ENCODE measurements at regions not wholly inside any gene's neighbourhood (a gene's known extent, or its start where the extent isn't known, plus 50 kb on each side); places are given as distances from the start of the nearest gene placed in this dataset.
A peak's percentile ranks its signal among the peaks of the same experiment; 100 is the strongest.

GRCh38 chr5:8641786-8642505 is 773.0 kb downstream of the MTRR start:
- DNase-seq = no peak
- ATAC-seq = no peak
- intact Hi-C loops (cut with micrococcal nuclease) = no loop called here

GRCh38 chr5:8644377-8644776 is 775.4 kb downstream of the MTRR start:
- no peak for ATAC-seq
- intact Hi-C loops (cut with micrococcal nuclease) = no loop called here
- DNase-seq = no peak

GRCh38 chr5:8647111-8647510 is 778.2 kb downstream of the MTRR start:
- intact Hi-C loops (cut with micrococcal nuclease) = no loop called here
- DNase-seq = no peak
- no peak for ATAC-seq

- no peak for ATAC-seq
- intact Hi-C loops (cut with micrococcal nuclease) = no loop called here
- DNase-seq = no peak
Observed at GRCh38 chr5:8650186-8650585, 781.2 kb downstream of the MTRR start.

- ATAC-seq = no peak
- DNase-seq = no peak
- intact Hi-C loops (cut with micrococcal nuclease) = no loop called here
Observed at GRCh38 chr5:8660133-8660893, 791.4 kb downstream of the MTRR start.

GRCh38 chr5:8663374-8663773 is 794.4 kb downstream of the MTRR start:
- no peak for DNase-seq
- ATAC-seq = no peak
- intact Hi-C loops (cut with micrococcal nuclease) = no loop called here

GRCh38 chr5:8675182-8675581 is 806.2 kb downstream of the MTRR start:
- ATAC-seq (no peak), DNase-seq (no peak)
- intact Hi-C loops (cut with micrococcal nuclease) = no loop called here

GRCh38 chr5:8676695-8677094 is 807.7 kb downstream of the MTRR start:
- intact Hi-C loops (cut with micrococcal nuclease) = no loop called here
- peak; percentile 64 for ATAC-seq

GRCh38 chr5:8682381-8682780 is 813.4 kb downstream of the MTRR start:
- no peak for ATAC-seq
- no peak for DNase-seq
- intact Hi-C loops (cut with micrococcal nuclease) = no loop called here

More at GRCh38 chr5:8676695-8677094, 807.7 kb downstream of the MTRR start:
- DNase-seq = no peak

- intact Hi-C loops (cut with micrococcal nuclease) = no loop called here
- ATAC-seq (no peak), DNase-seq (no peak)
Observed at GRCh38 chr5:8683496-8683895, 814.5 kb downstream of the MTRR start.

- intact Hi-C loops (cut with micrococcal nuclease) = no loop called here
- DNase-seq (no peak), ATAC-seq (no peak)
Observed at GRCh38 chr5:8685704-8686103, 816.8 kb downstream of the MTRR start.

- ATAC-seq = peak; percentile 33
- intact Hi-C loops (cut with micrococcal nuclease) = no loop called here
- DNase-seq = no peak
Observed at GRCh38 chr5:8686707-8687106, 817.8 kb downstream of the MTRR start.

- no peak for ATAC-seq
- DNase-seq = no peak
- intact Hi-C loops (cut with micrococcal nuclease) = no loop called here
Observed at GRCh38 chr5:8689773-8690172, 820.8 kb downstream of the MTRR start.

GRCh38 chr5:8691221-8691620 is 822.3 kb downstream of the MTRR start:
- intact Hi-C loops (cut with micrococcal nuclease) = no loop called here
- no peak for ATAC-seq
- DNase-seq = no peak

GRCh38 chr5:8693341-8693844 is 824.4 kb downstream of the MTRR start:
- intact Hi-C loops (cut with micrococcal nuclease) = no loop called here
- no peak for ATAC-seq

GRCh38 chr5:8694545-8694944 is 825.6 kb downstream of the MTRR start:
- ATAC-seq (no peak), DNase-seq (no peak)
- intact Hi-C loops (cut with micrococcal nuclease) = no loop called here

More at GRCh38 chr5:8693341-8693844, 824.4 kb downstream of the MTRR start:
- DNase-seq = no peak

GRCh38 chr5:8695902-8696845 is 827.2 kb downstream of the MTRR start:
- ATAC-seq = no peak
- intact Hi-C loops (cut with micrococcal nuclease) = no loop called here

GRCh38 chr5:8700222-8700621 is 831.3 kb downstream of the MTRR start:
- intact Hi-C loops (cut with micrococcal nuclease) = no loop called here
- no peak for ATAC-seq

More at GRCh38 chr5:8695902-8696845, 827.2 kb downstream of the MTRR start:
- DNase-seq = no peak

GRCh38 chr5:8700671-8701070 is 831.7 kb downstream of the MTRR start:
- intact Hi-C loops (cut with micrococcal nuclease) = no loop called here
- ATAC-seq = no peak
- DNase-seq = no peak

More at GRCh38 chr5:8700222-8700621, 831.3 kb downstream of the MTRR start:
- DNase-seq = no peak

All from left ventricle myocardium superior (tissue), 1 donor.